Uterus (tissue), 2 donors: ENCODE measurements at regions not wholly inside any gene's neighbourhood (a gene's known extent, or its start where the extent isn't known, plus 50 kb on each side); places are given as distances from the start of the nearest gene placed in this dataset.

Experiments
- CTCF ChIP-seq, 4 experiments: fragments of 200-600 bp in 2 of 4; fragments of 450-650 bp in 2 of 4; sonication (generic) in 2 of 4; IDR thresholded peaks; one replicate each; pipeline ENCODE4 v1.5.1; 2016 to 2019; ENCODE audit warnings: antibody characterized with exemption in 4 of 4, mild to moderate bottlenecking in 2 of 4, moderate library complexity in 1 of 4
- POLR2A ChIP-seq, 2 donors: fragments of 450-650 bp; IDR thresholded peaks; one replicate each; pipeline ENCODE4 v1.6.1; 2016; ENCODE audit warnings: antibody characterized with exemption in 2 of 2, mild to moderate bottlenecking in 1 of 2, moderate library complexity in 1 of 2

GRCh38 chr11:129266536-129266935 is 74.4 kb upstream of the ARHGAP32 start:
- no peak for TF ChIP-seq POLR2A (IDR thresholded peaks at IDR 0.05)
- TF ChIP-seq CTCF (IDR thresholded peaks at IDR 0.05) = no peak
